Neuronal stem cell (in vitro differentiated cells): ENCODE measurements at regions not wholly inside any gene's neighbourhood (a gene's known extent, or its start where the extent isn't known, plus 50 kb on each side); places are given as distances from the start of the nearest gene placed in this dataset.

ENCODE experiments used
- DNase-seq: peaks from one replicate; pipeline ENCODE4 v3.0.0-alpha.2; 2013; ENCODE audit warnings: low spot score
- H2AFZ ChIP-seq: one replicate; pipeline ENCODE4 v1.6.1; 2013; ENCODE audit warnings: mild to moderate bottlenecking, low read length, inconsistent platforms
- H2AK5ac ChIP-seq: 2 replicates; pipeline ENCODE4 v1.6.1; 2013; ENCODE audit warnings: low read depth, mild to moderate bottlenecking, inconsistent platforms, low read length, moderate library complexity, mixed read lengths
- H2BK120ac ChIP-seq: 2 replicates; pipeline ENCODE4 v1.6.1; 2013; ENCODE audit warnings: low read depth, mild to moderate bottlenecking, inconsistent platforms, low read length, moderate library complexity, mixed read lengths
- H2BK12ac ChIP-seq: one replicate; pipeline ENCODE4 v1.6.1; 2013; ENCODE audit warnings: low read length, inconsistent platforms
- H2BK15ac ChIP-seq: 2 replicates; pipeline ENCODE4 v1.6.1; 2013; ENCODE audit warnings: mild to moderate bottlenecking, low read length, inconsistent platforms, mixed read lengths
- H2BK5ac ChIP-seq: one replicate; pipeline ENCODE4 v1.6.1; 2013; ENCODE audit warnings: inconsistent platforms, mild to moderate bottlenecking, low read length, moderate library complexity
- H3K14ac ChIP-seq: one replicate; pipeline ENCODE4 v1.6.1; 2013; ENCODE audit warnings: low read length, inconsistent platforms
- H3K18ac ChIP-seq: 2 replicates; pipeline ENCODE4 v1.6.1; 2013; ENCODE audit warnings: low read length, inconsistent platforms
- H3K23ac ChIP-seq: 2 replicates; pipeline ENCODE4 v1.6.1; 2013; ENCODE audit warnings: low read depth, mild to moderate bottlenecking, mixed read lengths, low read length, inconsistent platforms; ENCODE audit not compliant: poor library complexity
- H3K27ac ChIP-seq: replicated peaks from 3 replicates; pipeline ENCODE4 v1.5.1; 2013; ENCODE audit warnings: low read length, inconsistent platforms
- H3K27me3 ChIP-seq, 3 experiments: 2 replicates each; pipeline ENCODE4 v1.6.1; 2013; ENCODE audit warnings: low read length in 3 of 3, mild to moderate bottlenecking in 2 of 3, inconsistent platforms in 1 of 3, low read depth in 1 of 3, mixed read lengths in 1 of 3, moderate library complexity in 1 of 3; ENCODE audit not compliant: control insufficient read depth in 3 of 3, insufficient read depth in 3 of 3
- H3K36me3 ChIP-seq, 2 donors: replicated peaks in 1 of 2; 2 replicates each; pipeline ENCODE4 v1.6.1; 2013; ENCODE audit warnings: low read length in 2 of 2; ENCODE audit not compliant: control insufficient read depth in 2 of 2, insufficient read depth in 2 of 2
- H3K4ac ChIP-seq: 2 replicates; pipeline ENCODE4 v1.6.1; 2013; ENCODE audit warnings: inconsistent platforms, mild to moderate bottlenecking, low read length, moderate library complexity
- H3K4me1 ChIP-seq, 2 donors: 1 replicate in 1 of 2; 2 replicates in 1 of 2; pipeline ENCODE4 v1.6.1; 2013; ENCODE audit warnings: low read length in 2 of 2, low read depth in 1 of 2; ENCODE audit not compliant: control insufficient read depth in 2 of 2, insufficient read depth in 1 of 2
- H3K4me2 ChIP-seq: one replicate; pipeline ENCODE4 v1.6.1; 2013; ENCODE audit warnings: mild to moderate bottlenecking, low read length, inconsistent platforms; ENCODE audit not compliant: insufficient read depth, poor library complexity, severe bottlenecking
- H3K4me3 ChIP-seq, 2 donors: 2 replicates each; pipeline ENCODE4 v1.5.1; 2013; ENCODE audit warnings: low read length in 2 of 2, mild to moderate bottlenecking in 2 of 2, inconsistent platforms in 1 of 2, moderate library complexity in 1 of 2
- H3K79me1 ChIP-seq: one replicate; pipeline ENCODE4 v1.6.1; 2013; ENCODE audit warnings: low read depth, mild to moderate bottlenecking, inconsistent platforms, low read length, moderate library complexity
- H3K9ac ChIP-seq: one replicate; pipeline ENCODE4 v1.6.1; 2013; ENCODE audit warnings: mild to moderate bottlenecking, low read depth, low read length, inconsistent platforms; ENCODE audit not compliant: poor library complexity
- H3K9me3 ChIP-seq, 2 donors: replicated peaks in 1 of 2; 2 replicates each; pipeline versions ENCODE3 to v1.6.1; 2013; ENCODE audit warnings: low read length in 2 of 2, mild to moderate bottlenecking in 2 of 2, inconsistent platforms in 1 of 2, low read depth in 1 of 2, mixed read lengths in 1 of 2, moderate library complexity in 1 of 2; ENCODE audit not compliant: control insufficient read depth in 2 of 2, insufficient read depth in 1 of 2
- H4K8ac ChIP-seq: one replicate; pipeline ENCODE4 v1.6.1; 2013; ENCODE audit warnings: low read depth, mild to moderate bottlenecking, inconsistent platforms, low read length, moderate library complexity
- H4K91ac ChIP-seq: one replicate; pipeline ENCODE4 v1.6.1; 2013; ENCODE audit warnings: low read length, low read depth, mild to moderate bottlenecking, inconsistent platforms; ENCODE audit not compliant: poor library complexity
- WGBS, 2 donors: extraction: QIAGEN DNeasy Blood & Tissue Kit; methylation state at CpG; one replicate each; pipeline ENCODE4 v1.1.7; 2013; ENCODE audit warnings: missing lambda C conversion rate in 2 of 2, mixed read lengths in 1 of 2; ENCODE audit not compliant: insufficient read length in 2 of 2, insufficient replicate concordance in 1 of 2; ENCODE audit errors: extremely low coverage in 2 of 2; 5-methylcytosine and 5-hydroxymethylcytosine counted together

GRCh38 chr11:127379686-127380085 lies 379.1 kb upstream of the KIRREL3 start:
- DNase-seq, result no peak
- H3K9me3 ChIP-seq, result no peaks in the 10 kb centered on the region
- peaks cover 0 to 3% (median 0%) of the 10 kb centered on the region in 3 experiments for H3K27me3 ChIP-seq
- H2AK5ac ChIP-seq, result no peak overlapping the region
- H4K91ac ChIP-seq, result no peak overlapping the region
- no peak overlapping the region for H2BK12ac ChIP-seq
- no peaks in the 10 kb centered on the region for H3K79me1 ChIP-seq
- H3K4me1 ChIP-seq, result no peaks in the 10 kb centered on the region
- no CpG with 5 or more reads among the region's 2 CpGs for WGBS, 2 donors
- H3K4ac ChIP-seq, result no peak overlapping the region
- H4K8ac ChIP-seq, result no peak overlapping the region
- no peaks in the 10 kb centered on the region for H3K36me3 ChIP-seq
- H3K27ac ChIP-seq, result no peak overlapping the region
- no peak overlapping the region for H3K4me3 ChIP-seq
- no peak overlapping the region for H3K23ac ChIP-seq
- no peak overlapping the region for H3K9ac ChIP-seq
- H3K18ac ChIP-seq, result no peak overlapping the region
- H2BK15ac ChIP-seq, result no peak overlapping the region
- no peak overlapping the region for H2AFZ ChIP-seq
- no peak overlapping the region for H2BK5ac ChIP-seq
- H3K4me2 ChIP-seq, result no peak overlapping the region
- H3K14ac ChIP-seq, result no peak overlapping the region
- H2BK120ac ChIP-seq, result no peak overlapping the region

DNA sequence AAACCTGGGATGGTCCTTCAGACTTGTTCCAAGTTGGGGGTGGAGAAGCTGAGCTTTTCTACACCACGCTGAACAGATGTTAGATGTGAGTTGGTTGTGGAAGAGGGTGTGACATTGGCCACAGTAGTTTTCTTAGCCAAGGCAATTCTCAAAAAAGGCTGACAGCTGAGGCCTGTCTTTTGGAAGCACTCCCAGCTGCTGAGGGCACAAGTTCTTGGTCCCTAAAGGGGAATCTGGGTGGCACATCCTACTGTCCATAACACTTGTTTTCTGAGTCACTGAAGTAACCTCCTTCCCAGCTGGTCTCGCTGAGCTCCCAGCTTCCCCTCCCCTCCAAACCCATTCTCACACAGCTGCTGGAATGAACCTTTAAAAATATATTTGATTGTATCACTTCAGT lies 375.7 kb upstream of the KIRREL3 start:
- H3K4me2 ChIP-seq, result no peak overlapping the region
- H2AK5ac ChIP-seq, result no peak overlapping the region
- no peak overlapping the region for H3K9ac ChIP-seq
- no peak overlapping the region for H2BK12ac ChIP-seq
- DNase-seq, result no peak
- no peak overlapping the region for H3K14ac ChIP-seq
- H3K36me3 ChIP-seq, result no peaks in the 10 kb centered on the region
- H3K4ac ChIP-seq, result no peak overlapping the region
- no peak overlapping the region for H3K4me3 ChIP-seq
- no peak overlapping the region for H4K91ac ChIP-seq
- H2AFZ ChIP-seq, result no peak overlapping the region
- no peak overlapping the region for H3K27ac ChIP-seq
- no peaks in the 10 kb centered on the region for H3K27me3 ChIP-seq
- H3K23ac ChIP-seq, result no peak overlapping the region
- no peaks in the 10 kb centered on the region for H3K4me1 ChIP-seq
- H2BK15ac ChIP-seq, result no peak overlapping the region
- no peak overlapping the region for H3K18ac ChIP-seq
- WGBS, 2 donors, result no CpG with 5 or more reads among the region's 2 CpGs
- no peak overlapping the region for H2BK120ac ChIP-seq
- H3K79me1 ChIP-seq, result no peaks in the 10 kb centered on the region
- no peak overlapping the region for H4K8ac ChIP-seq
- no peak overlapping the region for H2BK5ac ChIP-seq
- H3K9me3 ChIP-seq, result no peaks in the 10 kb centered on the region

- Histone ChIP-seq H2BK15ac (no peak overlapping the region), H3K27me3 (no peaks in the 10 kb centered on the region), H4K8ac (no peak overlapping the region), H3K4me2 (no peak overlapping the region), H3K4me1 (no peaks in the 10 kb centered on the region), H3K4ac (no peak overlapping the region), H2BK12ac (no peak overlapping the region), H3K18ac (no peak overlapping the region), H4K91ac (no peak overlapping the region), H3K14ac (no peak overlapping the region), H3K79me1 (no peaks in the 10 kb centered on the region), H3K27ac (no peak overlapping the region), H3K9me3 (no peaks in the 10 kb centered on the region), H3K4me3 (no peak overlapping the region), H2BK5ac (no peak overlapping the region), H2AFZ (no peak overlapping the region), H3K9ac (no peak overlapping the region), H3K23ac (no peak overlapping the region), H2BK120ac (no peak overlapping the region), H2AK5ac (no peak overlapping the region), H3K36me3 (no peaks in the 10 kb centered on the region)
- DNase-seq, result no peak
- WGBS, 2 donors, result no CpG with 5 or more reads among the region's 8 CpGs
Observed at GRCh38 chr11:127369356-127369755, 368.8 kb upstream of the KIRREL3 start.

GRCh38 chr11:127362754-127363308 lies 362.3 kb upstream of the KIRREL3 start:
- H3K79me1 ChIP-seq, result no peaks in the 10 kb centered on the region
- DNase-seq, result no peak
- H2BK12ac ChIP-seq, result no peak overlapping the region
- H2BK5ac ChIP-seq, result no peak overlapping the region
- no peak overlapping the region for H3K14ac ChIP-seq
- H3K9me3 ChIP-seq, result no peaks in the 10 kb centered on the region
- no peak overlapping the region for H3K27ac ChIP-seq
- H3K4me1 ChIP-seq, result peaks cover 0 to 3% of the 10 kb centered on the region in 2 donors
- no peaks in the 10 kb centered on the region for H3K27me3 ChIP-seq
- no peak overlapping the region for H3K23ac ChIP-seq
- no peak overlapping the region for H2BK120ac ChIP-seq
- peak overlapping the region in 1 of 2 donors; percentile 1 for H3K4me3 ChIP-seq
- peak overlapping the region; percentile 27 for H3K18ac ChIP-seq
- no peaks in the 10 kb centered on the region for H3K36me3 ChIP-seq
- no CpG with 5 or more reads among the region's 14 CpGs for WGBS, 2 donors
- H2AFZ ChIP-seq, result peak overlapping the region; percentile 69
- H3K4me2 ChIP-seq, result no peak overlapping the region
- no peak overlapping the region for H3K4ac ChIP-seq
- no peak overlapping the region for H3K9ac ChIP-seq
- no peak overlapping the region for H2AK5ac ChIP-seq
- peak overlapping the region; percentile 6 for H2BK15ac ChIP-seq
- no peak overlapping the region for H4K8ac ChIP-seq
- H4K91ac ChIP-seq, result no peak overlapping the region
